GM18858 (cell line): ENCODE measurements at regions not wholly inside any gene's neighbourhood (a gene's known extent, or its start where the extent isn't known, plus 50 kb on each side); places are given as distances from the start of the nearest gene placed in this dataset.
"Not testable (repeated sequence)": the region's sequence is repeated elsewhere in the genome, so short reads cannot be mapped to it uniquely, and the experiment has no call there.

Source experiments
- ATAC-seq: cut with Tn5 transposase; IDR thresholded peaks from one replicate; pipeline ENCODE4 v1.9.1; 2021; ENCODE audit not compliant: unreplicated experiment

GRCh38 chr7:68050627-68051026 lies 1054.0 kb downstream of the TYW1 start:
- ATAC-seq, result no peak

GRCh38 chr7:68058014-68058413 lies 1061.4 kb downstream of the TYW1 start:
- ATAC-seq, result no peak

- ATAC-seq, result no peak
Observed at GRCh38 chr7:68063171-68063570, 1066.5 kb downstream of the TYW1 start.

- no peak for ATAC-seq
Observed at GRCh38 chr7:68065581-68065980, 1068.9 kb downstream of the TYW1 start.

GRCh38 chr7:68067845-68068244 lies 1071.2 kb downstream of the TYW1 start:
- no peak for ATAC-seq

GRCh38 chr7:68070992-68071391 lies 1074.4 kb downstream of the TYW1 start:
- ATAC-seq, result no peak

- ATAC-seq, result no peak
Observed at GRCh38 chr7:68073701-68074100, 1077.1 kb downstream of the TYW1 start.

GRCh38 chr7:68074242-68074641 lies 1077.6 kb downstream of the TYW1 start:
- no peak for ATAC-seq

GRCh38 chr7:68078157-68078710 lies 1081.6 kb downstream of the TYW1 start:
- no peak for ATAC-seq

GRCh38 chr7:68082066-68082960 lies 1085.7 kb downstream of the TYW1 start:
- ATAC-seq, result not testable (repeated sequence)

- ATAC-seq, result not testable (repeated sequence)
Observed at GRCh38 chr7:68082961-68083657, 1086.5 kb downstream of the TYW1 start.

- ATAC-seq, result no peak
Observed at GRCh38 chr7:68087401-68087800, 1090.8 kb downstream of the TYW1 start.

- no peak for ATAC-seq
Observed at GRCh38 chr7:68088879-68089278, 1092.2 kb downstream of the TYW1 start.

GRCh38 chr7:68090256-68090655 lies 1093.6 kb downstream of the TYW1 start:
- not testable (repeated sequence) for ATAC-seq

- ATAC-seq, result no peak
Observed at GRCh38 chr7:68103319-68103718, 1106.7 kb downstream of the TYW1 start.

GRCh38 chr7:68107261-68107660 lies 1110.6 kb downstream of the TYW1 start:
- ATAC-seq, result no peak

- ATAC-seq, result no peak
Observed at GRCh38 chr7:68107968-68108367, 1111.3 kb downstream of the TYW1 start.

- no peak for ATAC-seq
Observed at GRCh38 chr7:68109299-68109698, 1112.7 kb downstream of the TYW1 start.

- no peak for ATAC-seq
Observed at GRCh38 chr7:68119411-68119810, 1122.8 kb downstream of the TYW1 start.

- ATAC-seq, result no peak
Observed at GRCh38 chr7:68121056-68121455, 1124.4 kb downstream of the TYW1 start.

GRCh38 chr7:68121655-68122054 lies 1125.0 kb downstream of the TYW1 start:
- ATAC-seq, result no peak

- ATAC-seq, result no peak
Observed at GRCh38 chr7:68122801-68123200, 1126.2 kb downstream of the TYW1 start.
